ENCODE measurements at regions not wholly inside any gene's neighbourhood (a gene's known extent, or its start where the extent isn't known, plus 50 kb on each side); places are given as distances from the start of the nearest gene placed in this dataset.
"Not testable (repeated sequence)": the region's sequence is repeated elsewhere in the genome, so short reads cannot be mapped to it uniquely, and the experiment has no call there.

- not testable (repeated sequence) for ATAC-seq
Observed at GRCh38 chr10:33650131-33650530, 315.7 kb upstream of the NRP1 start.

- ATAC-seq: no peak
Observed at GRCh38 chr10:33643042-33643441, 308.6 kb upstream of the NRP1 start.

DNA sequence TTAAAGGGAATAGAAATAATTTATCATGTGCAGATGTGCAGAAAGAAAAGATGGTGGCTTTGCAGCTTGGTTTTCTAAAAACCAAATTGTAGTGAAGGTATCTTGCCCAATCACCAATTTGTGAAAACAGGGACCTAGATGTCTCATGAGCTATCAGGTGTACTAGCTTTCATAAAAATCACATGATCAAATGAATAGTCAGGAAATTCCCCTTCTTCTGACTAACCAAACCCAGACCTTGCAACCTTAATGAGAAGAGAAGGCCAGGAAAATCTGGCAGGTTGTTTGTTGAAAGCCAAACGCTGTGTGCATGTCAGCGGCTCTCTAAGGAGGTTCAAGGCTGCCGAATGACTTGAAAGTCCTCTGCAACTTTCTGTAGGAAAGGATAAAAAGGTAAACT lies 304.4 kb upstream of the NRP1 start:
- ATAC-seq: no peak

DNA sequence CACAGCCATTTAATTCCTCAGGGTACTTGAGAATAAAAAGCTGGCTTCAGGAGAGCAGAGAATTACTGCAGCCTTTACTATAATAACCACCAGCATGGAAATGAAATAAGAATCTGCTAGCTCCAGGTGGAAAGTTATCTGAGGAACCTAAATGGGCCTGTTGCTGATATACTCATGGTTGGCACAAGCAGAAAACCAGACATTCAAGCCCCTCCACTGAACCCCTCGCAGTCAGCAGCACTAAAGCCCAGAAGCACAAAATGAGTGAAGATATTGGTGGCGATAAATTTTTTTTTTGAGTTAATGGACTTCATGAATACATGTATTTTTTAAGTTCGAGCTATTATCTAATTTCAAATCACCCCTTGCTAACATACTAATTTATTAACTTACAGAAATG lies 303.9 kb upstream of the NRP1 start:
- no peak for ATAC-seq

DNA sequence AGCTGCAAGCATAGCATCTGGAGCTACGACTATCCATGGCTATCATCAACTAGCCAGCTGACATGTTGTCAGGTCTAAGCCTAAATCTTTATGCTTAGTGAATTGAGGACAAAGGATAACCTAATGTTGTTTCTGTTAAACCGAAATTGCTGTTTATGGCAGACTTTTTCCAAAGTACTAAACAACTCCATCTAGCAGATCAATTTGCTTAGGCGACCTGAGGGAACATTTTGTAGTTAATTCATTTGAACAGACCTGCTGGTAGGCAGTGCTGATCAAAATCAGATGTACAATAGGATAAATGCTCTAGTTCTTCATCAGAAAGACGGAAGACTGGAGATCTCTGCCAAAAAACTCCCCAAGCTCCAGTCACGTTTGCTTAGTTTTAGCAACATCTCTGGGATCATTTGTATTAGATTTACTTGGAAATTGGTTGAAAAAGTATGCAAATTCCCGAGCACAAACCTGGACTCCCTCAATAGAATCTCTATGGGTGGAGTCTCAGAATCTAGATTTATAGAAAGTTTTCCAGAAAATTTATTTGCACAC lies 301.6 kb upstream of the NRP1 start:
- ATAC-seq: no peak

DNA sequence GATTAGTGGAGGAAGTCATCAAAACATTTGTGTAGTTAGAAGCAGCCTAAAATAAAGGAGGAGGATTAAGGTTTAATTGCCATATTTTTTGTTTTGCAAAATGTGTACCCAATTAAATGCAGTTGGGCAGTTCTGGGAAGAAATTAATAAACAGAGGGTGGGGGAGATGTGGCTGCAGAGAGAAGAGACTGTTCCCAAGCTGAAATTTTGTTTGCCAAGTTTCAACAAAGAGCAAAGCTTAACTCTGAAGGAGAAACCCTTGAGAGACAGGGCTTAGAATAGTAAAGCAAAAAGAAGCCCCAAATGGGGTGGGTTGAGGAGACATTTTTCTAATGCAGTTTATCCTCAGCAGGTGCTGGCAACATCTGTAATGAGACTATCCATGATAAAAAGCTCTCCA lies 298.0 kb upstream of the NRP1 start:
- no peak for ATAC-seq

- no peak for ATAC-seq
Observed at GRCh38 chr10:33631991-33632390, 297.5 kb upstream of the NRP1 start.

DNA sequence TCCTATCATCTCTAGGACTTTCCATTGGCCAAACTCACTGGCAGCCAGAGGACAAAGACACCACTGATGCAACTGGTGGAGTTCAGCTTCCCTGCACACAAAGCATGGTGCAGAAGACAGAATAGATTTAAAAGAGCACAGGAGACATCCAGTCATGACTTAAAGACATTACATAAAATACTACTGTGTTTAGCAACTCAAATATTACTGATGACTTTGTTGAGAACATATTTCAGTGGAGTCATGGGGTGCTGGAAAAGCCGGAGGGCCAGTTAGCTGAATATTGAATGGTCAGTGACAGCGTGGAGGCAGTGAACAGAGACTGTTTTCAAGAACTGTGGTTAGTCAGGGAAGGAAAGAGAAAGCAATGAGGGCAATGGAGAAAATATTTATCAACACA lies 296.3 kb upstream of the NRP1 start:
- no peak for ATAC-seq

GRCh38 chr10:33627611-33628010 lies 293.1 kb upstream of the NRP1 start:
- no peak for ATAC-seq

- ATAC-seq: no peak
Observed at GRCh38 chr10:33626798-33627466, 292.5 kb upstream of the NRP1 start.

DNA sequence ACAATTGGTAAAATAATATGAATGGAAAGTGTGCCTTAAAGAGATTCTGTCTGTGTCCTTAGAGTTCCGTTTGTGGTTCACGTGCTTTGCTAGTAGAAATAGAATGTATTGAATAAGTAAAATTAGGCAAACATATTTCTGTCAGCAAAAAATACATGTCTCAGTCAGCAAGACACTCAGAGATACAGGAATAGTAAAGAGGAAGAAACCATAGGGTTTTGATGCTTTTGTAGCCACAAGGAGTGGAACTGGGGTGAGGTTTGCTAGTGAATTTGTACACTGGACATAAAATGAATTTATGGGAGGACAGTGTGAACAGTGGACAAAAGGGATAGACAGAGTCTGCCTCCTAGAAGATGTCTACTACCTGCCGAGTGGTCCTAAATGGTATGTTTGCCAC lies 289.2 kb upstream of the NRP1 start:
- no peak for ATAC-seq

GRCh38 chr10:33621101-33621500 lies 286.6 kb upstream of the NRP1 start:
- peak in 1 of 2 donors; percentile 25 for ATAC-seq

- no peak for ATAC-seq
Observed at GRCh38 chr10:33618196-33618595, 283.7 kb upstream of the NRP1 start.

- ATAC-seq: no peak
Observed at GRCh38 chr10:33617381-33618080, 283.1 kb upstream of the NRP1 start.

- ATAC-seq: no peak
Observed at GRCh38 chr10:33616956-33617355, 282.5 kb upstream of the NRP1 start.

- peak; percentile 13 to 43 for ATAC-seq
Observed at GRCh38 chr10:33612551-33612950, 278.1 kb upstream of the NRP1 start.

- ATAC-seq: no peak
Observed at GRCh38 chr10:33612116-33612515, 277.6 kb upstream of the NRP1 start.

- no peak for ATAC-seq
Observed at GRCh38 chr10:33611423-33611822, 277.0 kb upstream of the NRP1 start.

DNA sequence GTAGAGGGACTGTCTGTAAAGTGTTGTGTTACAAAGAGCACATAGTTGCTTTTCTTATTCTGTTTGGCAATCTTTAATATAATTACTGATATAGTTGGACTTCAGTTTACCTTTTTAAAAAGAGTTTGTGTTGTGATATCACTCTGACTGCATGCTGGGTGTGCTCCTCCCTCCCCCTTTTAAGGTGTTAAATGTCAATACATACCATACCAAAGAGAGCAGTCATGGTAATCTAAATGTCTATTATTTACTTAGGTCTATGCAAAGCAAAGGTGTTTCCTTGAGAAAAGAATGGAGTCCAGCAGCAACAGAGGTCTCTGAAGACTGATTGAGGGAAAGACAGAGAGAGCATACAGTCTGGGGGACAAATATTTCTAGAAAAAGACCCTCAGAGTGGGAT lies 275.1 kb upstream of the NRP1 start:
- ATAC-seq: no peak

DNA sequence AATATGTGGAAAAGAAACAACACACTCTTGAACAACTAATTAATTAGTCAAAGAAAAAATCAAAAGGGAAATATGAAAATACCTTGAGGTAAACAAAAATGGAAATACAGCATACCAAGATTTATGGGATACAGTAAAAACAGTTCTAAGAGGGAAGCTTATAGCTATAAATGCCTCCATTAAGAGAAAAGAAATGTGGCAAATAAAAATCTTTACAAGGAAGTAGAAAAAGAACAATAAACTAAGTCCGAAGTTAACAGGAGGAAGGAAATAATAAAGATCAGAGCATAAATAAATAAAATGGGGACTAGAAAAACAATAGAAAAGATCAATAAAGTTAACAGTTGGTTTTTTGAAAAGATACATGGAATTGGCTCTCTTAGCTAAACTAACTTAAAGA lies 267.8 kb upstream of the NRP1 start:
- no peak for ATAC-seq

GRCh38 chr10:33600381-33600780 lies 265.9 kb upstream of the NRP1 start:
- no peak for ATAC-seq

DNA sequence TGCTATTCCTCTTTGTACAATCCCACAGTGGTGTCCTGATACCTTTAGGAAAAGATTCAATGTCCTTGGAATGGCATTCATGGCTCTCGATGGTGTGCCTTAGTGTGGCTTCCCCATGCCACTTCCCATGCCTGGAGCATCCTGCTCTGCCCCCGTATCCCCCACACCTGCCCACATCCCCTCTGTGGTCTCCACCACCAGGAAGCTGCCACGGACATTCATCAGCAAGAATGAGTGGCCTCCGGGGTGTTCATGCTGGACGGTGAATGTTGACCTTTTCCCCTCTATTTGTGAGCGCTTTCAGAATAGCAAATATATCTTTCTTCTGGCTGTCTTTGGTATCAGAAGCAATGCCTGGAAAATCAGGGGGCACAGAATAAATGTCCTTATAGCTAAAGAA lies 262.0 kb upstream of the NRP1 start:
- ATAC-seq: no peak

- ATAC-seq: no peak
Observed at GRCh38 chr10:33594475-33594874, 260.0 kb upstream of the NRP1 start.

DNA sequence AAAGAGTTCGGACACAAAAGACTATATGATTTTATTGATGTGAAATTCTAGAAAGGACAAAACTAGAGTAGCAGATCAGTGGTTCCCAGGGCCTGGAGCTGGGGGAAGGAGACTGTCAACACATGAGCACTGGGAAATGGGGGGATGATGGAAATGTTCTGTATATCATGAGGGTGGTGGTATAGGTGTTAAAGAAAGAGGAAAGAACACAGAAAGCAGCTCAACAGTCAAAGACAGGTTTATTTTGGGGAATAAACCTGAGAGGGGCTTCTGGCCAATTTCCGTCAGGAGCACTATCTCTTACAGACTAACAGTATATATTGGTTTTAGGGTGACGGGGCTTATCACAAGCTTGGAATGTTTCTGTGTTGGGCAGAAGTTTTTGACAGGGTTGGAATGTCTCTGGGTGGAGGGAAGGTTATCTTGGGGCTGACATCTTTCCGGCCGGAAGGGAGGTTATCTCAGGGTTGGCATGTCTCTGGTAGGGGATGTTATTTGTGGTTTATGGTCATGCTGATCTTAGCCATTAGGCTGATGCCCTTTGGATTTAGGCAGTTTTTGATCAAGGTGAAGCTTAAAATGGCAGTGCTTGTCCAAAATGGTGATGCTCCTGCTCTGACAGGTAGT lies 254.6 kb upstream of the NRP1 start:
- ATAC-seq: no peak

Data from activated CD4-positive, CD25-positive, alpha-beta regulatory T cell treated with anti-CD3 and anti-CD28 coated beads, Interleukin-2, amount 50 U/mL, for 24 hours (primary cell).